CD14-positive monocyte (primary cell): ENCODE measurements at regions not wholly inside any gene's neighbourhood (a gene's known extent, or its start where the extent isn't known, plus 50 kb on each side); places are given as distances from the start of the nearest gene placed in this dataset.

Experiments used
- DNase-seq, 3 donors: peaks; one replicate each; pipeline ENCODE4 v3.0.0-alpha.2; 2011 to 2022
- H2AFZ ChIP-seq: 2 replicates; pipeline ENCODE4 v1.6.0; 2012; ENCODE audit warnings: mild to moderate bottlenecking, low read depth, low read length, inconsistent platforms; ENCODE audit not compliant: insufficient read depth, poor library complexity, severe bottlenecking
- H3K27ac ChIP-seq, 2 donors: 1 replicate in 1 of 2; 2 replicates in 1 of 2; pipeline ENCODE4 v1.5.1; 2012 to 2013; ENCODE audit warnings: low read length in 2 of 2, control low read depth in 1 of 2, inconsistent platforms in 1 of 2, low read depth in 1 of 2, mild to moderate bottlenecking in 1 of 2
- H3K27me3 ChIP-seq, 2 donors: one replicate each; pipeline versions ENCODE4 v1.6.0 to v1.6.1; 2011 to 2013; ENCODE audit warnings: low read length in 2 of 2; ENCODE audit not compliant: control insufficient read depth in 2 of 2, insufficient read depth in 2 of 2
- H3K36me3 ChIP-seq, 2 donors: replicated peaks in 1 of 2; 1 replicate in 1 of 2; 2 replicates in 1 of 2; pipeline versions ENCODE4 v1.5.1 to v1.6.1; 2012 to 2013; ENCODE audit warnings: low read length in 2 of 2, control low read depth in 1 of 2, inconsistent platforms in 1 of 2, mild to moderate bottlenecking in 1 of 2; ENCODE audit not compliant: insufficient read depth in 2 of 2, control insufficient read depth in 1 of 2
- H3K4me1 ChIP-seq, 2 donors: 1 replicate in 1 of 2; 2 replicates in 1 of 2; pipeline versions ENCODE4 v1.5.1 to v1.6.1; 2012 to 2013; ENCODE audit warnings: low read length in 2 of 2, control low read depth in 1 of 2, inconsistent platforms in 1 of 2, mild to moderate bottlenecking in 1 of 2, moderate library complexity in 1 of 2; ENCODE audit not compliant: insufficient read depth in 2 of 2, control insufficient read depth in 1 of 2
- H3K4me2 ChIP-seq: replicated peaks from 2 replicates; pipeline ENCODE3; 2012; ENCODE audit warnings: low read length, moderate library complexity, mild to moderate bottlenecking; ENCODE audit not compliant: poor library complexity, severe bottlenecking; ENCODE audit errors: extremely low read depth
- H3K4me3 ChIP-seq, 3 experiments: fragments of 200-600 bp in 1 of 3; sonication (generic) in 1 of 3; replicated peaks in 1 of 3; 1 replicate in 2 of 3; 2 replicates in 1 of 3; pipeline ENCODE4 v1.5.1; 2011 to 2013; ENCODE audit warnings: low read length in 3 of 3, mild to moderate bottlenecking in 3 of 3, control low read depth in 2 of 3, low read depth in 2 of 3, inconsistent platforms in 1 of 3, moderate library complexity in 1 of 3
- H3K79me2 ChIP-seq: 2 replicates; pipeline ENCODE4 v1.6.0; 2012; ENCODE audit warnings: mild to moderate bottlenecking, control low read depth, inconsistent platforms, low read length, moderate library complexity; ENCODE audit not compliant: insufficient read depth
- H3K9ac ChIP-seq: 2 replicates; pipeline ENCODE4 v1.6.0; 2017; ENCODE audit warnings: low read length, mild to moderate bottlenecking; ENCODE audit not compliant: insufficient read depth, poor library complexity, severe bottlenecking
- H3K9me3 ChIP-seq, 2 donors: replicated peaks in 1 of 2; 1 replicate in 1 of 2; 2 replicates in 1 of 2; pipeline versions ENCODE4 v1.5.1 to v1.6.1; 2012 to 2013; ENCODE audit warnings: low read length in 2 of 2, control low read depth in 1 of 2; ENCODE audit not compliant: control insufficient read depth in 1 of 2, insufficient read depth in 1 of 2
- H4K20me1 ChIP-seq: 2 replicates; pipeline ENCODE4 v1.6.0; 2012; ENCODE audit warnings: mild to moderate bottlenecking, low read length, control low read depth, moderate library complexity; ENCODE audit not compliant: insufficient read depth
- H3K27ac Mint-ChIP-seq, 7 donors: one replicate each; pipeline ENCODE4 v1.8.0; 2020; ENCODE audit warnings: mild to moderate bottlenecking in 7 of 7, mixed read lengths in 7 of 7, moderate library complexity in 6 of 7, inconsistent platforms in 2 of 7
- H3K27me3 Mint-ChIP-seq, 3 donors: one replicate each; pipeline ENCODE4 v1.8.0; 2021 to 2022; ENCODE audit warnings: low read depth in 3 of 3, mild to moderate bottlenecking in 3 of 3, mixed read lengths in 3 of 3, moderate library complexity in 3 of 3, inconsistent platforms in 1 of 3
- H3K36me3 Mint-ChIP-seq, 2 donors: one replicate each; pipeline ENCODE4 v1.8.0; 2020; ENCODE audit warnings: mixed read lengths in 2 of 2, inconsistent platforms in 1 of 2, mild to moderate bottlenecking in 1 of 2
- H3K4me1 Mint-ChIP-seq: one replicate; pipeline ENCODE4 v1.8.0; 2020; ENCODE audit warnings: mild to moderate bottlenecking, mixed read lengths
- H3K4me3 Mint-ChIP-seq, 2 donors: one replicate each; pipeline ENCODE4 v1.8.0; 2020; ENCODE audit warnings: mild to moderate bottlenecking in 2 of 2, mixed read lengths in 2 of 2, moderate library complexity in 1 of 2
- H3K9me3 Mint-ChIP-seq, 7 donors: one replicate each; pipeline ENCODE4 v1.8.0; 2020 to 2022; ENCODE audit warnings: mixed read lengths in 7 of 7, mild to moderate bottlenecking in 6 of 7, moderate library complexity in 6 of 7, inconsistent platforms in 2 of 7
- WGBS: methylation state at CpG from one replicate; pipeline ENCODE4 v1.1.5; 2013; ENCODE audit warnings: missing lambda C conversion rate; ENCODE audit not compliant: insufficient coverage; 5-methylcytosine and 5-hydroxymethylcytosine counted together
- intact Hi-C, 2 donors: fragments of 100-400 bp; cut with micrococcal nuclease; formaldehyde crosslinking; loops; one replicate each; pipeline versions ENCODE4 v1.15.0 to v1.15.1; 2023
- TF ChIP-seq, protein P1 (sequence below): fragments of 200-600 bp; IDR thresholded peaks from one replicate; pipeline ENCODE4 v1.8.0; 2022; ENCODE audit warnings: antibody characterized with exemption, mild to moderate bottlenecking

DNA sequence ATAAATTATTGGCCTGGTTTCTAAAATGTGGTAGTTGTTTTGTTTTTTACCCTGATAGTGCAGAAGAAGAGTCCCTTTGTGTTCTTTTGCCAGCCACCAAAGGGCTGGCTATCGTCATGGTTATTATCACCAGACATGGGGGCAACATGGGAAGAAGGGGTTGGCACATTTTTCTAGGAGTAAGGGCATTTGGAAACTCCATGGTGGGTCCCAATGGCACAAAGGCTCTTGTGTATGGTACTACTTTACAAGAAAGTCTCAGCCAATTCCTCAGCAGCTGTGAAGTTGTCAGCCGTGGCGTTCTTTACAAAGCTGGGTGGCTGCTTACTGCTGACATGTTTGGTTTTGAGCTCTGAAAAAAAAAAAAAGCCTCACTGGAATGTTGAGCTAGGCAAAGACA is 330.4 kb upstream of the ESRRG start:
- H3K9me3 ChIP-seq: no peaks in the 10 kb centered on the region
- H3K79me2 ChIP-seq: no peaks in the 10 kb centered on the region
- H3K27me3 ChIP-seq: no peaks in the 10 kb centered on the region
- H3K4me3 Mint-ChIP-seq: no peak overlapping the region
- 93% methylated on average over 2 of the region's 3 CpGs for WGBS
- H3K27ac Mint-ChIP-seq: no peak overlapping the region
- no peaks in the 10 kb centered on the region for H4K20me1 ChIP-seq
- H3K27ac ChIP-seq: no peak overlapping the region
- TF ChIP-seq, protein P1, sequence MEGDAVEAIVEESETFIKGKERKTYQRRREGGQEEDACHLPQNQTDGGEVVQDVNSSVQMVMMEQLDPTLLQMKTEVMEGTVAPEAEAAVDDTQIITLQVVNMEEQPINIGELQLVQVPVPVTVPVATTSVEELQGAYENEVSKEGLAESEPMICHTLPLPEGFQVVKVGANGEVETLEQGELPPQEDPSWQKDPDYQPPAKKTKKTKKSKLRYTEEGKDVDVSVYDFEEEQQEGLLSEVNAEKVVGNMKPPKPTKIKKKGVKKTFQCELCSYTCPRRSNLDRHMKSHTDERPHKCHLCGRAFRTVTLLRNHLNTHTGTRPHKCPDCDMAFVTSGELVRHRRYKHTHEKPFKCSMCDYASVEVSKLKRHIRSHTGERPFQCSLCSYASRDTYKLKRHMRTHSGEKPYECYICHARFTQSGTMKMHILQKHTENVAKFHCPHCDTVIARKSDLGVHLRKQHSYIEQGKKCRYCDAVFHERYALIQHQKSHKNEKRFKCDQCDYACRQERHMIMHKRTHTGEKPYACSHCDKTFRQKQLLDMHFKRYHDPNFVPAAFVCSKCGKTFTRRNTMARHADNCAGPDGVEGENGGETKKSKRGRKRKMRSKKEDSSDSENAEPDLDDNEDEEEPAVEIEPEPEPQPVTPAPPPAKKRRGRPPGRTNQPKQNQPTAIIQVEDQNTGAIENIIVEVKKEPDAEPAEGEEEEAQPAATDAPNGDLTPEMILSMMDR: no peak
- no peaks in the 10 kb centered on the region for H3K4me1 ChIP-seq
- H3K36me3 Mint-ChIP-seq: no peaks in the 10 kb centered on the region
- H3K36me3 ChIP-seq: no peaks in the 10 kb centered on the region
- H3K9me3 Mint-ChIP-seq: peaks cover 0 to 10% (median 3%) of the 10 kb centered on the region in 7 donors
- H3K9ac ChIP-seq: no peak overlapping the region
- no peak overlapping the region for H2AFZ ChIP-seq
- H3K4me2 ChIP-seq: no peak overlapping the region
- H3K4me1 Mint-ChIP-seq: no peaks in the 10 kb centered on the region
- no peaks in the 10 kb centered on the region for H3K27me3 Mint-ChIP-seq
- H3K4me3 ChIP-seq: no peak overlapping the region
- intact Hi-C loops: no loop called here
- no peak for DNase-seq

- H3K79me2 ChIP-seq: no peaks in the 10 kb centered on the region
- H3K27ac Mint-ChIP-seq: no peak overlapping the region
- peaks cover 0 to 5% of the 10 kb centered on the region in 2 donors for H3K9me3 ChIP-seq
- no peak overlapping the region for H2AFZ ChIP-seq
- H3K4me1 ChIP-seq: no peaks in the 10 kb centered on the region
- no peak overlapping the region for H3K4me3 Mint-ChIP-seq
- no CpG with 5 or more reads among the region's 2 CpGs for WGBS
- H3K27me3 ChIP-seq: no peaks in the 10 kb centered on the region
- H3K9ac ChIP-seq: no peak overlapping the region
- H3K27me3 Mint-ChIP-seq: no peaks in the 10 kb centered on the region
- H3K9me3 Mint-ChIP-seq: peaks cover 0 to 13% (median 5%) of the 10 kb centered on the region in 7 donors
- TF ChIP-seq, protein P1: no peak
- no peaks in the 10 kb centered on the region for H3K36me3 Mint-ChIP-seq
- H3K4me2 ChIP-seq: no peak overlapping the region
- H3K4me1 Mint-ChIP-seq: no peaks in the 10 kb centered on the region
- no peaks in the 10 kb centered on the region for H4K20me1 ChIP-seq
- H3K36me3 ChIP-seq: no peaks in the 10 kb centered on the region
- DNase-seq: no peak
- H3K27ac ChIP-seq: no peak overlapping the region
- intact Hi-C loops: no loop called here
- no peak overlapping the region for H3K4me3 ChIP-seq
Observed at GRCh38 chr1:217052626-217053025, 329.4 kb upstream of the ESRRG start.
